Thyroid gland (tissue), 4 donors: ENCODE measurements at regions not wholly inside any gene's neighbourhood (a gene's known extent, or its start where the extent isn't known, plus 50 kb on each side); places are given as distances from the start of the nearest gene placed in this dataset.

Experiments used
- CTCF ChIP-seq, 6 experiments: fragments of 200-600 bp in 3 of 6; fragments of 450-650 bp in 3 of 6; sonication (generic) in 3 of 6; IDR thresholded peaks; one replicate each; pipeline ENCODE4 v1.5.1; 2016 to 2019; ENCODE audit warnings: antibody characterized with exemption in 6 of 6, mild to moderate bottlenecking in 2 of 6, inconsistent platforms in 1 of 6, moderate library complexity in 1 of 6
- POLR2A ChIP-seq, 2 donors: fragments of 450-650 bp; IDR thresholded peaks; one replicate each; pipeline ENCODE4 v1.6.1; 2017; ENCODE audit warnings: antibody characterized with exemption in 2 of 2, mild to moderate bottlenecking in 2 of 2, moderate library complexity in 1 of 2

GRCh38 chr13:86906127-86906874 is 764.9 kb upstream of the SLITRK5 start:
- TF ChIP-seq CTCF (IDR thresholded peaks at IDR 0.05) (no peak), POLR2A (IDR thresholded peaks at IDR 0.05) (no peak)
